Endodermal cell (in vitro differentiated cells): ENCODE measurements at regions not wholly inside any gene's neighbourhood (a gene's known extent, or its start where the extent isn't known, plus 50 kb on each side); places are given as distances from the start of the nearest gene placed in this dataset.

Experiments
- DNase-seq: peaks from one replicate; pipeline ENCODE4 v3.0.0-alpha.2; 2017
- H3K27ac ChIP-seq: 2 replicates; pipeline ENCODE4 v1.5.1; 2013; ENCODE audit warnings: mild to moderate bottlenecking, low read depth, low read length, moderate library complexity
- H3K27me3 ChIP-seq: 2 replicates; pipeline ENCODE4 v1.6.1; 2013; ENCODE audit warnings: mild to moderate bottlenecking, low read length, moderate library complexity; ENCODE audit not compliant: insufficient read depth, control insufficient read depth, poor library complexity, severe bottlenecking
- H3K36me3 ChIP-seq: 2 replicates; pipeline ENCODE4 v1.7.0; 2013; ENCODE audit warnings: mild to moderate bottlenecking, low read length, moderate library complexity; ENCODE audit not compliant: control insufficient read depth, insufficient read depth
- H3K4me1 ChIP-seq: one replicate; pipeline ENCODE4 v1.7.0; 2013; ENCODE audit warnings: low read length; ENCODE audit not compliant: control insufficient read depth, insufficient read depth
- H3K4me3 ChIP-seq: 2 replicates; pipeline ENCODE4 v1.5.1; 2013; ENCODE audit warnings: mild to moderate bottlenecking, low read length, moderate library complexity
- H3K9ac ChIP-seq: 2 replicates; pipeline ENCODE4 v1.6.1; 2013; ENCODE audit warnings: mild to moderate bottlenecking, low read length, moderate library complexity; ENCODE audit not compliant: poor library complexity, severe bottlenecking; ENCODE audit errors: extremely low read depth
- H3K9me3 ChIP-seq: 2 replicates; pipeline ENCODE4 v1.6.1; 2013; ENCODE audit warnings: mild to moderate bottlenecking, low read length, moderate library complexity; ENCODE audit not compliant: control insufficient read depth
- H3K27ac Mint-ChIP-seq: 2 replicates; pipeline ENCODE4 v1.8.0; 2020; ENCODE audit warnings: mixed read lengths
- H3K27me3 Mint-ChIP-seq: 2 replicates; pipeline ENCODE4 v1.8.0; 2021; ENCODE audit warnings: mild to moderate bottlenecking, mixed read lengths; ENCODE audit not compliant: insufficient read depth
- H3K36me3 Mint-ChIP-seq: 2 replicates; pipeline ENCODE4 v1.8.0; 2020; ENCODE audit warnings: low read depth, mixed read lengths
- H3K4me1 Mint-ChIP-seq: 2 replicates; pipeline ENCODE4 v1.8.0; 2020; ENCODE audit warnings: mixed read lengths
- H3K4me3 Mint-ChIP-seq: 2 replicates; pipeline ENCODE4 v1.8.0; 2020; ENCODE audit warnings: mild to moderate bottlenecking, moderate library complexity, mixed read lengths
- H3K9me3 Mint-ChIP-seq: 2 replicates; pipeline ENCODE4 v1.8.0; 2020; ENCODE audit warnings: mild to moderate bottlenecking, mixed read lengths
- WGBS, 2 experiments: methylation state at CpG; one replicate each; pipeline versions ENCODE4 v1.1.5 to v1.1.7; 2013; ENCODE audit warnings: missing lambda C conversion rate in 2 of 2, mixed read lengths in 1 of 2; ENCODE audit not compliant: insufficient coverage in 1 of 2, insufficient read length in 1 of 2; 5-methylcytosine and 5-hydroxymethylcytosine counted together
- TF ChIP-seq, protein P1 (sequence below): fragments of 200-600 bp; sonication (generic); conservative IDR thresholded peaks from 2 replicates; pipeline ENCODE4 v1.5.0; 2021; ENCODE audit warnings: antibody characterized with exemption, mild to moderate bottlenecking

DNA sequence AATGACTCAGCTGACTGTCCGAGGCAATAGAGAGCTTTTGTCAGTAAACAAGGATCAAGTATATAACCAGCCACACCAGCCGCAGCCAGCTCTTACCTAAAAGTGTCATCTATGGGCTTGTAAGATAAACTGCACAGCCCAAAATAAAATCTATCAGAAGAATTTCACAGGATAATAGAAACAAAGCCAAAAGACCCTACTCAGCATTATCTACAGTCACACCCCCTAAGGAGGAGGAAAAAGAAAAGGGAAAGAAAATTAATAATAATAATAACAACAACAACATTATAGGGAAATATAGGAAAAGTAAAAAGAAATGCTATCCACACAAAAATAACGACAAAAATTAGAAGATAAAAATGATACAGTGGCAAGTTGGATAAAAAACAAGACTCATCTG is 1883.8 kb downstream of the OLFM4 start:
- Histone ChIP-seq H3K9me3 (peaks cover 15% of the 10 kb centered on the region), H3K4me1 (no peaks in the 10 kb centered on the region), H3K36me3 (no peaks in the 10 kb centered on the region), H3K27ac (no peak overlapping the region), H3K27me3 (no peaks in the 10 kb centered on the region), H3K9ac (no peak overlapping the region), H3K4me3 (no peak overlapping the region)
- no peak for DNase-seq
- WGBS, 2 experiments = 97% methylated on average over 3 of the region's 3 CpGs; no CpG with 5 or more reads in 1 of the 2 experiments
- Mint-ChIP-seq H3K4me3 (no peak overlapping the region), H3K4me1 (no peaks in the 10 kb centered on the region), H3K36me3 (no peaks in the 10 kb centered on the region), H3K9me3 (peaks cover 12% of the 10 kb centered on the region), H3K27me3 (no peaks in the 10 kb centered on the region), H3K27ac (no peak overlapping the region)
- TF ChIP-seq, protein P1, sequence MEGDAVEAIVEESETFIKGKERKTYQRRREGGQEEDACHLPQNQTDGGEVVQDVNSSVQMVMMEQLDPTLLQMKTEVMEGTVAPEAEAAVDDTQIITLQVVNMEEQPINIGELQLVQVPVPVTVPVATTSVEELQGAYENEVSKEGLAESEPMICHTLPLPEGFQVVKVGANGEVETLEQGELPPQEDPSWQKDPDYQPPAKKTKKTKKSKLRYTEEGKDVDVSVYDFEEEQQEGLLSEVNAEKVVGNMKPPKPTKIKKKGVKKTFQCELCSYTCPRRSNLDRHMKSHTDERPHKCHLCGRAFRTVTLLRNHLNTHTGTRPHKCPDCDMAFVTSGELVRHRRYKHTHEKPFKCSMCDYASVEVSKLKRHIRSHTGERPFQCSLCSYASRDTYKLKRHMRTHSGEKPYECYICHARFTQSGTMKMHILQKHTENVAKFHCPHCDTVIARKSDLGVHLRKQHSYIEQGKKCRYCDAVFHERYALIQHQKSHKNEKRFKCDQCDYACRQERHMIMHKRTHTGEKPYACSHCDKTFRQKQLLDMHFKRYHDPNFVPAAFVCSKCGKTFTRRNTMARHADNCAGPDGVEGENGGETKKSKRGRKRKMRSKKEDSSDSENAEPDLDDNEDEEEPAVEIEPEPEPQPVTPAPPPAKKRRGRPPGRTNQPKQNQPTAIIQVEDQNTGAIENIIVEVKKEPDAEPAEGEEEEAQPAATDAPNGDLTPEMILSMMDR = no peak

DNA sequence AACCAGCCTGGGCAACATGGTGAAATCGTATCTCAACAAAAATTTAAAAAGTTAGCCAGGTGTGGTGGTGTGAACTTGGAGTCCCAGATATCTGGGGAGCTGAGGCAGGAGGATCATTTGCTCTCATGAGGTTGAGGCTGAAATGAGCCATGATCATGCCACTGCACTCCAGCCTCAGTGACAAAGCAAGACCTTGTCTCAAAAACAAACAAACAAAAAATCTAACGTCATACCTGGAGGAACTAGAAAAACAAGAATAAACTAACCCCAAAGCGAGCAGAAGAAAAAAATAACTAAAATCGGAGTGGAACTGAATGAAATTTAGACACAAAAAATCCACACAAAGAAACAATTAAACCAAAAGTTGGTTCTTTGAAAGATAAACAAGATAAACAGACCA is 1885.1 kb downstream of the OLFM4 start:
- Mint-ChIP-seq H3K4me3 (no peak overlapping the region), H3K36me3 (no peaks in the 10 kb centered on the region), H3K4me1 (no peaks in the 10 kb centered on the region), H3K27ac (no peak overlapping the region), H3K9me3 (peaks cover 13% of the 10 kb centered on the region), H3K27me3 (no peaks in the 10 kb centered on the region)
- Histone ChIP-seq H3K36me3 (no peaks in the 10 kb centered on the region), H3K27me3 (no peaks in the 10 kb centered on the region), H3K27ac (no peak overlapping the region), H3K9me3 (peaks cover 15% of the 10 kb centered on the region), H3K4me3 (no peak overlapping the region), H3K9ac (no peak overlapping the region), H3K4me1 (no peaks in the 10 kb centered on the region)
- TF ChIP-seq, protein P1 = no peak
- DNase-seq = no peak
- 71 to 84% methylated on average over 1 to 4 of the region's 4 CpGs for WGBS, 2 experiments

DNA sequence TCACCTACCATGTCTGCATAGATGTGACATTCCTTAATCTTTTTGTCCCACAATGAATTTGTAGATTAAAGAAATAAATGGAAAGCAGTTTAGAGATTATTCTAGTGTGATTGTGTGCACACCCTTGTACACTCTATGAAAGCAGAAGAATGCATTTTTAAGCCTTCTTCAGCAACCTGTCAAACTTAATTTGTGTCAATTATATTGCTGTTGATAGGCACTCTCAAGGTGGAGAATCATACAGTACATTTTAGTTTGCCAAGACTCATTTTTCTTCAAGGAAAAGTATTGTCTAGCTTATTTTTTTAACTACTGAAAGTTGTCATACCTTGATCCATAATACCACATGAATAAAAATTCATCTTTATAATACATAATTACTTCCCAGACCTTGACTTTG is 1898.9 kb downstream of the OLFM4 start:
- Mint-ChIP-seq H3K4me1 (no peaks in the 10 kb centered on the region), H3K36me3 (no peaks in the 10 kb centered on the region), H3K27ac (no peak overlapping the region), H3K4me3 (no peak overlapping the region), H3K27me3 (no peaks in the 10 kb centered on the region), H3K9me3 (peaks cover 23% of the 10 kb centered on the region)
- no peak for DNase-seq
- no peak overlapping the region for H3K4me3 ChIP-seq
- H3K27ac ChIP-seq = no peak overlapping the region
- no peaks in the 10 kb centered on the region for H3K36me3 ChIP-seq
- H3K27me3 ChIP-seq = no peaks in the 10 kb centered on the region
- TF ChIP-seq, protein P1 = no peak
- H3K9me3 ChIP-seq = no peaks in the 10 kb centered on the region
- no peak overlapping the region for H3K9ac ChIP-seq
- H3K4me1 ChIP-seq = no peaks in the 10 kb centered on the region
